PC-3 (cell line): ENCODE measurements at regions not wholly inside any gene's neighbourhood (a gene's known extent, or its start where the extent isn't known, plus 50 kb on each side); places are given as distances from the start of the nearest gene placed in this dataset.

Experiments used
- ATAC-seq: fragments of 200-7000 bp; cut with Tn5 transposase; 2 replicates; pipeline ENCODE4 v1.9.1; 2020; ENCODE audit warnings: mild to moderate bottlenecking, moderate library complexity
- BruUV-seq: library from RNA; stranded (reverse); fragments of 400-500 nt; replicated peaks from 2 replicates; lab custom pipeline; 2021; lab: Mats Ljungman, UMichigan
- CTCF ChIA-PET: fragments of 300-600 bp; sonication (Branson Sonifier 250); formaldehyde crosslinking; loops from one replicate; lab custom pipeline; 2022; ENCODE audit warnings: antibody characterized with exemption; lab: Charles Lee
- POLR2A ChIA-PET: fragments of 300-600 bp; sonication (Branson Sonifier 250); formaldehyde crosslinking; loops from one replicate; lab custom pipeline; 2022; ENCODE audit warnings: antibody characterized with exemption; ENCODE audit not compliant: unreplicated experiment; lab: Charles Lee
- DNase-seq: peaks from one replicate; pipeline ENCODE4 v3.0.0-alpha.2; 2015
- H2AFZ ChIP-seq: fragments of 300-600 bp; sonication (generic); 2 replicates; pipeline ENCODE4 v1.6.0; 2016; ENCODE audit warnings: antibody characterized with exemption, low read length
- H3F3A ChIP-seq: fragments of 300-600 bp; sonication (generic); one replicate; pipeline ENCODE4 v1.6.0; 2017; ENCODE audit warnings: antibody characterized with exemption, low read length, control low read depth, mild to moderate bottlenecking; ENCODE audit not compliant: unreplicated experiment
- H3K27ac ChIP-seq: fragments of 300-600 bp; sonication (generic); 2 replicates; pipeline ENCODE4 v1.5.1; 2016; ENCODE audit warnings: mild to moderate bottlenecking, low read length
- H3K27me3 ChIP-seq: fragments of 300-600 bp; sonication (generic); 2 replicates; pipeline ENCODE4 v1.6.1; 2016; ENCODE audit warnings: low read length, mixed read lengths
- H3K36me3 ChIP-seq: fragments of 300-600 bp; sonication (generic); 2 replicates; pipeline ENCODE4 v1.6.1; 2016; ENCODE audit warnings: low read depth, mixed run types, low read length, mixed read lengths
- H3K4me1 ChIP-seq: fragments of 300-600 bp; sonication (generic); 2 replicates; pipeline ENCODE4 v1.5.1; 2016; ENCODE audit warnings: low read length; ENCODE audit not compliant: insufficient read depth
- H3K4me2 ChIP-seq: fragments of 300-600 bp; sonication (generic); 2 replicates; pipeline ENCODE4 v1.6.0; 2016; ENCODE audit warnings: low read length
- H3K4me3 ChIP-seq: fragments of 300-600 bp; sonication (generic); 2 replicates; pipeline ENCODE4 v1.5.1; 2016; ENCODE audit warnings: mild to moderate bottlenecking, low read length, mixed read lengths
- H3K79me2 ChIP-seq: fragments of 300-600 bp; sonication (generic); 2 replicates; pipeline ENCODE4 v1.6.1; 2017; ENCODE audit warnings: low read length, mixed read lengths
- H3K9ac ChIP-seq: fragments of 300-600 bp; sonication (generic); 2 replicates; pipeline ENCODE4 v1.6.0; 2016; ENCODE audit warnings: mild to moderate bottlenecking, low read length
- H3K9me2 ChIP-seq: fragments of 300-600 bp; sonication (generic); replicated peaks from 2 replicates; pipeline ENCODE4 v1.6.1; 2016; ENCODE audit warnings: mixed run types, low read length, mixed read lengths
- H3K9me3 ChIP-seq: fragments of 300-600 bp; sonication (generic); 2 replicates; pipeline ENCODE4 v1.6.1; 2016; ENCODE audit warnings: low read length, mixed read lengths
- H4K20me1 ChIP-seq: fragments of 300-600 bp; sonication (generic); 2 replicates; pipeline ENCODE4 v1.6.1; 2016; ENCODE audit warnings: low read length, mixed read lengths
- EZH2 ChIP-seq: fragments of 300-600 bp; sonication (generic); IDR thresholded peaks from one replicate; pipeline ENCODE4 v1.6.1; 2017; ENCODE audit warnings: antibody characterized with exemption, mild to moderate bottlenecking, low read length; ENCODE audit not compliant: unreplicated experiment
- EZH2phosphoT487 ChIP-seq: fragments of 300-600 bp; sonication (generic); IDR thresholded peaks from 2 replicates; pipeline ENCODE4 v1.6.1; 2018; ENCODE audit warnings: mild to moderate bottlenecking, antibody characterized with exemption, low read length, borderline replicate concordance
- intact Hi-C: fragments of 100-400 bp; cut with micrococcal nuclease; formaldehyde crosslinking; loops from 2 replicates; pipeline ENCODE4 v1.9.0; 2023
- TF ChIP-seq, protein P1 (sequence below): fragments of 300-600 bp; sonication (generic); conservative IDR thresholded peaks from 2 replicates; pipeline ENCODE4 v1.5.1; 2017; ENCODE audit warnings: antibody characterized with exemption, low read depth, mild to moderate bottlenecking, low read length

DNA sequence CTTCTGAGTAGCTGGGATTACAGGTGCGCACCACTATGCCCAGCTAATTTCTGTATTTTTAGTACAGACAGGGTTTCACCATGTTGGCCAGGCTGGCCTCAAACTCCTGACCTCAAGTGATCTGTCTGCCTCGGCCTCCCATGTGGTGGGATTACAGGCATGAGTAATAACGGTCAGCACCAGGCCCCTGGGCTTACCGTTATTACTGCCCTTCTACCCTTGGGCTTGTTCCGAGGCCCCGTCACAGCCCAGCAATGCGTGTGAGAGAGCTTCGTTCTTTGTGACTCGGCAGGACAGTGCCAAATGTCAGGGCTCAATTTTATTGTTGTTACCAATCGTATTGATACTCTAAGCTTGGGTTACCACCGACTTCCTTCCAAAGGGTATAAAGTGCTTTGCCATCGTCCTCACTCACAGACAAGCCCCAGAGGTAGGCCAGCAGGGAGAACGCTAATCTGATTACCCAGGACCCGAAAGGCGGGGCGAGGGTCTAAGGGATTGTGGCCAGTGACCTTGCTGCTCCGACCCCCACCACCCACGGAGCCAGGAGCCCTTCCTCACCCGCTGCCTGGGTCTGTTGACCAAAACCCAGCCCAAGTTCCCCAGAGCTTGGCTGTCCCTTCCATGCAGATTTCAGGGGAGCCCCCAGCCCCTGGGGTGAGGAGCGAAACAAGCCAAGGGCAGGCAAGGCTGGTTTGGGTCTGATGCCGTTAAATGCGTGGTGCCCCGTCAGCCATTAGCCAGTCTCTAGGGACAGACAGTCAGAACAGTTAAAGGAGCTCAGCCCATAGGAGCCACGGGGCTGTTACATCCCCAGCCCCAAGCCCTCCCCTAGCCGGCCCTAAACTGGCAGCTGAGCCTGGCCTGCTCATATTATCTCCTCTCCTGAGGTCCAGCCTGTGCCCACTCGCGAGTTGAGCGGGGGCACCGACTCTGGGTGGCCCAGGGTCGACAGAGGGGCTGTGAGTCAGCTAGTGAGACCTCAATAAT is 54.9 kb upstream of the CASZ1 start:
- H3K9me2 ChIP-seq, result no peaks in the 10 kb centered on the region
- no peak overlapping the region for H3K4me3 ChIP-seq
- H3K27me3 ChIP-seq, result no peaks in the 10 kb centered on the region
- TF ChIP-seq EZH2phosphoT487, result no peak
- TF ChIP-seq, protein P1, sequence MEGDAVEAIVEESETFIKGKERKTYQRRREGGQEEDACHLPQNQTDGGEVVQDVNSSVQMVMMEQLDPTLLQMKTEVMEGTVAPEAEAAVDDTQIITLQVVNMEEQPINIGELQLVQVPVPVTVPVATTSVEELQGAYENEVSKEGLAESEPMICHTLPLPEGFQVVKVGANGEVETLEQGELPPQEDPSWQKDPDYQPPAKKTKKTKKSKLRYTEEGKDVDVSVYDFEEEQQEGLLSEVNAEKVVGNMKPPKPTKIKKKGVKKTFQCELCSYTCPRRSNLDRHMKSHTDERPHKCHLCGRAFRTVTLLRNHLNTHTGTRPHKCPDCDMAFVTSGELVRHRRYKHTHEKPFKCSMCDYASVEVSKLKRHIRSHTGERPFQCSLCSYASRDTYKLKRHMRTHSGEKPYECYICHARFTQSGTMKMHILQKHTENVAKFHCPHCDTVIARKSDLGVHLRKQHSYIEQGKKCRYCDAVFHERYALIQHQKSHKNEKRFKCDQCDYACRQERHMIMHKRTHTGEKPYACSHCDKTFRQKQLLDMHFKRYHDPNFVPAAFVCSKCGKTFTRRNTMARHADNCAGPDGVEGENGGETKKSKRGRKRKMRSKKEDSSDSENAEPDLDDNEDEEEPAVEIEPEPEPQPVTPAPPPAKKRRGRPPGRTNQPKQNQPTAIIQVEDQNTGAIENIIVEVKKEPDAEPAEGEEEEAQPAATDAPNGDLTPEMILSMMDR, result no peak
- no peak for TF ChIP-seq EZH2
- no peaks in the 10 kb centered on the region for H3K79me2 ChIP-seq
- H3F3A ChIP-seq, result no peaks in the 10 kb centered on the region
- H3K9ac ChIP-seq, result no peak overlapping the region
- ChIA-PET POLR2A (no interaction called here), CTCF (no interaction called here)
- no peaks in the 10 kb centered on the region for H3K9me3 ChIP-seq
- no peak overlapping the region for H3K4me2 ChIP-seq
- H3K36me3 ChIP-seq, result no peaks in the 10 kb centered on the region
- no peak overlapping the region for H2AFZ ChIP-seq
- no peaks in the 10 kb centered on the region for H3K4me1 ChIP-seq
- ATAC-seq, result no peak
- H4K20me1 ChIP-seq, result no peaks in the 10 kb centered on the region
- no TSS peak for BruUV-seq
- no peak for DNase-seq
- H3K27ac ChIP-seq, result no peak overlapping the region
- intact Hi-C loops, result no loop called here

DNA sequence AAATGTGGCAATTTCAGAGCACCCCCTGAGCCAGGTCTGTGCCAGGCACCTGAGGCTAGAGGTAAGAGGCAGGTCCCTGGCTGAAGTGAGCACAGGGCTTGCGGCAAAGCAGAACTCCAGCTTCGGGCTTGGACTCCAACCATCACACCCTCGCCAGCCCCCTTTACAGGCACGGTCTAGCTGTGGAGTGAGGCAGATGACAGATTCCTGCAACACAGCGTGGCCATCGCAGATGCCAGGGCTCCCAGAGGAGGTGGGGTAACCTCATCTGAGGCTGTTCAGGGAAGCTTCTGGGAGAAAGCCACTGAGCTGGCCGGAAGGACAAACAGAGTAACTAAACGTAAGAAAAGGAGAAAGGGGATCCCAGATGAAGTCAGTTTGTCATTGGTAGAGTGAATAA is 55.6 kb upstream of the CASZ1 start:
- no peak overlapping the region for H3K9ac ChIP-seq
- no peak overlapping the region for H3K4me3 ChIP-seq
- intact Hi-C loops, result no loop called here
- no peaks in the 10 kb centered on the region for H3K9me3 ChIP-seq
- H3K79me2 ChIP-seq, result no peaks in the 10 kb centered on the region
- ATAC-seq, result no peak
- no peak overlapping the region for H2AFZ ChIP-seq
- H3K27me3 ChIP-seq, result no peaks in the 10 kb centered on the region
- no peak overlapping the region for H3K4me2 ChIP-seq
- no TSS peak for BruUV-seq
- TF ChIP-seq, protein P1, result no peak
- TF ChIP-seq EZH2phosphoT487 (no peak), EZH2 (no peak)
- CTCF ChIA-PET, result no interaction called here
- no peaks in the 10 kb centered on the region for H4K20me1 ChIP-seq
- H3K9me2 ChIP-seq, result no peaks in the 10 kb centered on the region
- H3K27ac ChIP-seq, result no peak overlapping the region
- no peaks in the 10 kb centered on the region for H3K36me3 ChIP-seq
- no peaks in the 10 kb centered on the region for H3K4me1 ChIP-seq
- POLR2A ChIA-PET, result no interaction called here
- DNase-seq, result no peak
- H3F3A ChIP-seq, result no peaks in the 10 kb centered on the region

DNA sequence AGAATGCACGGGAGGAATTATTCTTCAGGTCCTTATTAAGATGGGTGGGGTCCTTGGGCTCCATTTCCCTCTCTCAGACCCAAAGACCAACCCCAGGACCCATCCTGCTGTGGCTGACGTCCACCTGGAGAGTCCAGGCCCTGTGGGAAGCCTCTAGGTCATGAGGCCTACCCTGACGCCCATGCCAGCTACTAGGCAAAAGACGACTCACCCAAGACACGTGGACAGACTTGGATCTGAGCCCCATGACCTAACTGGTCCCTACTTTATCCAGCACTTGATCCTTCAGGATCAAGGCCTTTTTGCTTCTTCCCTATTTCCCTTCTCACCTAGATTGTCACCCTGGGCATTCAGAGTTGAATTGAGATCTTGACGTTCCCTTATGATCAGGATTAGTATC is 56.0 kb upstream of the CASZ1 start:
- no peak for ATAC-seq

More for the DNA sequence above, 56.0 kb upstream of the CASZ1 start:
- Histone ChIP-seq H3K27me3 (no peaks in the 10 kb centered on the region), H3K27ac (no peak overlapping the region), H3K4me3 (no peak overlapping the region), H3K9ac (no peak overlapping the region), H3K4me2 (no peak overlapping the region), H3K4me1 (no peaks in the 10 kb centered on the region), H3K79me2 (no peaks in the 10 kb centered on the region), H3K36me3 (no peaks in the 10 kb centered on the region), H3F3A (no peaks in the 10 kb centered on the region), H4K20me1 (no peaks in the 10 kb centered on the region), H3K9me2 (no peaks in the 10 kb centered on the region), H2AFZ (no peak overlapping the region), H3K9me3 (no peaks in the 10 kb centered on the region)
- no peak for TF ChIP-seq EZH2phosphoT487
- ChIA-PET POLR2A (no interaction called here), CTCF (no interaction called here)
- intact Hi-C loops, result no loop called here
- no TSS peak for BruUV-seq
- no peak for DNase-seq
